HG03565 (cell line): ENCODE measurements at regions not wholly inside any gene's neighbourhood (a gene's known extent, or its start where the extent isn't known, plus 50 kb on each side); places are given as distances from the start of the nearest gene placed in this dataset.
"Not testable (repeated sequence)": the region's sequence is repeated elsewhere in the genome, so short reads cannot be mapped to it uniquely, and the experiment has no call there.

Experiments used
- ATAC-seq: cut with Tn5 transposase; IDR thresholded peaks from one replicate; pipeline ENCODE4 v1.9.1; 2021; ENCODE audit warnings: mild to moderate bottlenecking, moderate library complexity; ENCODE audit not compliant: unreplicated experiment

- no peak for ATAC-seq
Measured at GRCh38 chr12:68387338-68387737, 55.2 kb upstream of the MDM1 start.

GRCh38 chr12:68389305-68389704 is 57.1 kb upstream of the MDM1 start:
- ATAC-seq, result no peak

- ATAC-seq, result no peak
Measured at GRCh38 chr12:68391937-68392336, 59.8 kb upstream of the MDM1 start.

GRCh38 chr12:68392376-68392775 is 60.2 kb upstream of the MDM1 start:
- no peak for ATAC-seq

GRCh38 chr12:68393417-68393816 is 61.3 kb upstream of the MDM1 start:
- no peak for ATAC-seq

GRCh38 chr12:68397566-68398158 is 65.5 kb upstream of the MDM1 start:
- no peak for ATAC-seq

- ATAC-seq, result not testable (repeated sequence)
Measured at GRCh38 chr12:68398689-68399088, 66.5 kb upstream of the MDM1 start.

- no peak for ATAC-seq
Measured at GRCh38 chr12:68400226-68400829, 68.2 kb upstream of the MDM1 start.

GRCh38 chr12:68402422-68402821 is 70.3 kb upstream of the MDM1 start:
- no peak for ATAC-seq

- ATAC-seq, result no peak
Measured at GRCh38 chr12:68403296-68403695, 71.1 kb upstream of the MDM1 start.

GRCh38 chr12:68403711-68404110 is 71.5 kb upstream of the MDM1 start:
- ATAC-seq, result no peak

GRCh38 chr12:68405343-68405781 is 73.2 kb upstream of the MDM1 start:
- ATAC-seq, result no peak

GRCh38 chr12:68406134-68406576 is 74.0 kb upstream of the MDM1 start:
- ATAC-seq, result no peak

- ATAC-seq, result no peak
Measured at GRCh38 chr12:68406911-68407310, 74.7 kb upstream of the MDM1 start.

GRCh38 chr12:68410018-68410660 is 78.0 kb upstream of the MDM1 start:
- no peak for ATAC-seq

- ATAC-seq, result no peak
Measured at GRCh38 chr12:68411371-68411770, 79.2 kb upstream of the MDM1 start.

- ATAC-seq, result no peak
Measured at GRCh38 chr12:68414988-68415387, 82.8 kb upstream of the MDM1 start.

GRCh38 chr12:68416350-68416749 is 84.2 kb upstream of the MDM1 start:
- no peak for ATAC-seq

GRCh38 chr12:68416826-68417225 is 84.7 kb upstream of the MDM1 start:
- no peak for ATAC-seq

GRCh38 chr12:68418137-68418460 is 85.9 kb upstream of the MDM1 start:
- ATAC-seq, result no peak

- no peak for ATAC-seq
Measured at GRCh38 chr12:68420225-68421010, 88.3 kb upstream of the MDM1 start.

GRCh38 chr12:68422159-68422558 is 90.0 kb upstream of the MDM1 start:
- ATAC-seq, result no peak
